ENCODE measurements at regions not wholly inside any gene's neighbourhood (a gene's known extent, or its start where the extent isn't known, plus 50 kb on each side); places are given as distances from the start of the nearest gene placed in this dataset.

DNA sequence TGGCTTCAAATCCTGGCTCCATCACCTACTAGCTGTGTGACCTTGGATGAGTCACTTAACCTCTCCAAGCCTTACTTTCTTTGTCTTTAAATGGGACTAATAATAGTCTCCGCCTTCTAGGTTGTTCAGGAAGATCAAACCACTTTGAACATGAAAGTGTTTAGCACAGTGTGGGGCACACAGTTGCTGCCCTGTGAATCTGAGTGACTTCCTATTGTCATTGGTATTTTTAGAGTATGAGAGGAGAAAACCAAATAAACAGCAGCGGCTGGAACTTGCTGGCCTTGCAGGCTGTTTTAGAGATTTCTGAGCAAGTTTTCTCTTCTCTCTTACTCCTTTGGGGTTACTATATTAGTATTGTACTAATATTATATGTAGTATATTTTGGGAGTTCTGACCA, 120.7 kb upstream of the MYL2 start:
- no peak for TF ChIP-seq SP1 (IDR thresholded peaks at IDR 0.05)
- no peak for TF ChIP-seq FOXA1 (IDR thresholded peaks at IDR 0.05)
- TF ChIP-seq SUZ12 (IDR thresholded peaks at IDR 0.05): no peak
- no peak for TF ChIP-seq TARDBP (IDR thresholded peaks at IDR 0.05)
- no peak for TF ChIP-seq FOXM1 (IDR thresholded peaks at IDR 0.05; ENCODE audit: borderline replicate concordance)
- no peak for TF ChIP-seq HDGF (IDR thresholded peaks at IDR 0.05; ENCODE audit: borderline replicate concordance)
